ENCODE measurements at regions not wholly inside any gene's neighbourhood (a gene's known extent, or its start where the extent isn't known, plus 50 kb on each side); places are given as distances from the start of the nearest gene placed in this dataset.

- POLR2A ChIA-PET, result no interaction called here
- TF ChIP-seq CTCF (IDR thresholded peaks at IDR 0.05; ENCODE audit: insufficient read depth, low read depth, low read length), result no peak
- H3K4me3 ChIP-seq (ENCODE audit: low read depth, low read length), result no peak overlapping the region
- CTCF ChIA-PET, result no interaction called here
- H3K27me3 ChIP-seq (ENCODE audit: control insufficient read depth, insufficient read depth, low read length), result no peaks in the 10 kb centered on the region
- H3K36me3 ChIP-seq (ENCODE audit: control insufficient read depth, insufficient read depth, low read length), result no peaks in the 10 kb centered on the region
- peak; percentile 64 for DNase-seq (ENCODE audit: low read depth)
Measured at GRCh38 chr2:58920001-58920400, 678.9 kb upstream of the FANCL start.

- Histone ChIP-seq H3K27me3 (ENCODE audit: control insufficient read depth, insufficient read depth, low read length) (no peaks in the 10 kb centered on the region), H3K36me3 (ENCODE audit: control insufficient read depth, insufficient read depth, low read length) (no peaks in the 10 kb centered on the region), H3K4me3 (ENCODE audit: low read depth, low read length) (no peak overlapping the region)
- TF ChIP-seq CTCF (IDR thresholded peaks at IDR 0.05; ENCODE audit: insufficient read depth, low read depth, low read length), result no peak
- POLR2A ChIA-PET, result no interaction called here
- no peak for DNase-seq (ENCODE audit: low read depth)
- CTCF ChIA-PET, result no interaction called here
Measured at GRCh38 chr2:58919316-58919715, 678.2 kb upstream of the FANCL start.

- Histone ChIP-seq H3K4me3 (ENCODE audit: low read depth, low read length) (no peak overlapping the region), H3K36me3 (ENCODE audit: control insufficient read depth, insufficient read depth, low read length) (no peaks in the 10 kb centered on the region), H3K27me3 (ENCODE audit: control insufficient read depth, insufficient read depth, low read length) (no peaks in the 10 kb centered on the region)
- no peak for DNase-seq (ENCODE audit: low read depth)
- ChIA-PET POLR2A (interaction anchor here (0.6 to 1.0 kb wide), 3 partner anchors 18 to 1636 kb away, joined by 3 to 4 read pairs (median 3); partner anchors contain the start of gene BCL11A), CTCF (no interaction called here)
- no peak for TF ChIP-seq CTCF (IDR thresholded peaks at IDR 0.05; ENCODE audit: insufficient read depth, low read depth, low read length)
Measured at GRCh38 chr2:58918141-58918540, 677.0 kb upstream of the FANCL start.

GRCh38 chr2:58917596-58917995, 676.5 kb upstream of the FANCL start:
- H3K4me3 ChIP-seq (ENCODE audit: low read depth, low read length), result no peak overlapping the region
- DNase-seq (ENCODE audit: low read depth), result no peak
- ChIA-PET CTCF (interaction anchor here (2.1 kb wide), 1 partner anchor 11 kb away, joined by 7 read pairs; no protein-coding TSS in a partner anchor), POLR2A (interaction anchor here (1.0 kb wide), 1 partner anchor 18 kb away, joined by 4 read pairs; no protein-coding TSS in a partner anchor)
- H3K36me3 ChIP-seq (ENCODE audit: control insufficient read depth, insufficient read depth, low read length), result no peaks in the 10 kb centered on the region
- H3K27me3 ChIP-seq (ENCODE audit: control insufficient read depth, insufficient read depth, low read length), result no peaks in the 10 kb centered on the region
- TF ChIP-seq CTCF (IDR thresholded peaks at IDR 0.05; ENCODE audit: insufficient read depth, low read depth, low read length), result no peak

GRCh38 chr2:58916063-58916462, 674.9 kb upstream of the FANCL start:
- CTCF ChIA-PET, result interaction anchor here (1.2 to 2.1 kb wide), 2 partner anchors 9 to 14 kb away, joined by 4 to 7 read pairs; no protein-coding TSS in a partner anchor
- DNase-seq (ENCODE audit: low read depth), result no peak

More at GRCh38 chr2:58916063-58916462, 674.9 kb upstream of the FANCL start:
- no peak for TF ChIP-seq CTCF (IDR thresholded peaks at IDR 0.05; ENCODE audit: insufficient read depth, low read depth, low read length)
- POLR2A ChIA-PET, result no interaction called here
- Histone ChIP-seq H3K4me3 (ENCODE audit: low read depth, low read length) (no peak overlapping the region), H3K27me3 (ENCODE audit: control insufficient read depth, insufficient read depth, low read length) (no peaks in the 10 kb centered on the region), H3K36me3 (ENCODE audit: control insufficient read depth, insufficient read depth, low read length) (no peaks in the 10 kb centered on the region)
